ENCODE measurements at regions not wholly inside any gene's neighbourhood (a gene's known extent, or its start where the extent isn't known, plus 50 kb on each side); places are given as distances from the start of the nearest gene placed in this dataset.

DNA sequence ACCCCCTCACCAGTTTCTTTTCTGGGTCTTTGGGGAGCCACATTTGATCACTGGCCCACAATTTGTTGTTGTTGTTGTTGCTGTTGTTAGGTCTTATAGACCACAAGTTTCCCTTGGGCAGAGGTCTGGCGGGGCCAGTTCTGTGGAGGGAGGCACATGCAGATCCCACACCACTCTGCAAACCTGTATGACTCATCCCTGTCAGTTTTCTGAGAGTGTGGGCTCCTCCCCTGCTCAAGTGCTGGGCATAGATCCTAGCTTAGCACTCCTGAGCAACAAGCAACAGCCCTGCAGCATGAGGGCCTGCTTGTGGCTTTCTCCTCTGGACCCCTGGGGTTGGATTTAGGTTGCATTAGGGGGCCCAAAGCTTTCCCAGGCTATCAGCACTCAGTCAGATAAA is 411.1 kb upstream of the HTR1E start:
- Histone ChIP-seq H3K27ac (no peak overlapping the region), H3K4me1 (ENCODE audit: low read depth, poor library complexity, severe bottlenecking) (no peaks in the 10 kb centered on the region), H2AFZ (ENCODE audit: low read depth) (no peak overlapping the region), H3K36me3 (ENCODE audit: insufficient read depth) (no peaks in the 10 kb centered on the region), H3K4me3 (IDR thresholded peaks at IDR 0.05; ENCODE audit: insufficient read depth, low read depth, low read length) (no peak overlapping the region), H3K9ac (no peak overlapping the region), H4K20me1 (ENCODE audit: insufficient read depth) (no peaks in the 10 kb centered on the region), H3K4me2 (no peak overlapping the region), H3K27me3 (ENCODE audit: insufficient read depth, low read depth) (no peaks in the 10 kb centered on the region), H3K79me2 (ENCODE audit: insufficient read depth, low read depth) (no peaks in the 10 kb centered on the region)
- no peak for TF ChIP-seq CTCF (conservative IDR thresholded peaks at IDR 0.05; ENCODE audit: low read depth, low read length)

DNA sequence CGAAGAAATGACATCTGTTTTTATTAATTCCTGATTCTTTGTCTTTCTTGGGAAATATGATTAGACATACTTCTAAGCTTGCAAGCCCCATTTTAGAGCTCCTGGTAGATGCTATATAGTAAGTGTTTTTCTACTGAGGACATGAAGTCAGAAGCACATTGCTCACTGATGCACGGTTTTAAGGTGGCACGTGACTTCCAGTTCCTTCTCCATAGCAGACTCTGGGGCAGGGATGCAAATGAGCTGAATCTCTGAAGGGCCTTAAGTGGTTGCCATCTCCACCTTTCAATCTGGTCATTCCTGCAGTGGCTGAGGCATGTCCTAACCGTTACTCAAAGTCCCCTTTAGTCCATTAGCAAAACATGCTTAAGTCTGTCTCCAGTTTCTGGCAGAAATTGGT is 421.2 kb upstream of the HTR1E start:
- H3K27ac ChIP-seq = no peak overlapping the region
- no peaks in the 10 kb centered on the region for H3K27me3 ChIP-seq (ENCODE audit: insufficient read depth, low read depth)
- H3K9ac ChIP-seq = no peak overlapping the region
- no peak overlapping the region for H2AFZ ChIP-seq (ENCODE audit: low read depth)
- H3K79me2 ChIP-seq (ENCODE audit: insufficient read depth, low read depth) = no peaks in the 10 kb centered on the region
- H3K4me1 ChIP-seq (ENCODE audit: low read depth, poor library complexity, severe bottlenecking) = no peaks in the 10 kb centered on the region
- no peak overlapping the region for H3K4me3 ChIP-seq (IDR thresholded peaks at IDR 0.05; ENCODE audit: insufficient read depth, low read depth, low read length)
- H4K20me1 ChIP-seq (ENCODE audit: insufficient read depth) = no peaks in the 10 kb centered on the region
- H3K36me3 ChIP-seq (ENCODE audit: insufficient read depth) = no peaks in the 10 kb centered on the region
- TF ChIP-seq CTCF (conservative IDR thresholded peaks at IDR 0.05; ENCODE audit: low read depth, low read length) = no peak
- no peak overlapping the region for H3K4me2 ChIP-seq

GRCh38 chr6:86511962-86512361 is 425.4 kb upstream of the HTR1E start:
- H3K4me2 ChIP-seq = no peak overlapping the region
- H3K79me2 ChIP-seq (ENCODE audit: insufficient read depth, low read depth) = no peaks in the 10 kb centered on the region
- H3K4me1 ChIP-seq (ENCODE audit: low read depth, poor library complexity, severe bottlenecking) = no peaks in the 10 kb centered on the region
- no peak for TF ChIP-seq CTCF (conservative IDR thresholded peaks at IDR 0.05; ENCODE audit: low read depth, low read length)
- H3K27me3 ChIP-seq (ENCODE audit: insufficient read depth, low read depth) = no peaks in the 10 kb centered on the region
- no peaks in the 10 kb centered on the region for H4K20me1 ChIP-seq (ENCODE audit: insufficient read depth)
- no peak overlapping the region for H3K27ac ChIP-seq
- H2AFZ ChIP-seq (ENCODE audit: low read depth) = no peak overlapping the region
- H3K36me3 ChIP-seq (ENCODE audit: insufficient read depth) = no peaks in the 10 kb centered on the region
- H3K4me3 ChIP-seq (IDR thresholded peaks at IDR 0.05; ENCODE audit: insufficient read depth, low read depth, low read length) = no peak overlapping the region
- H3K9ac ChIP-seq = no peak overlapping the region

GRCh38 chr6:86508230-86508629 is 429.1 kb upstream of the HTR1E start:
- no peak overlapping the region for H3K4me2 ChIP-seq
- no peak overlapping the region for H2AFZ ChIP-seq (ENCODE audit: low read depth)
- H3K36me3 ChIP-seq (ENCODE audit: insufficient read depth) = no peaks in the 10 kb centered on the region
- no peaks in the 10 kb centered on the region for H3K79me2 ChIP-seq (ENCODE audit: insufficient read depth, low read depth)
- no peaks in the 10 kb centered on the region for H4K20me1 ChIP-seq (ENCODE audit: insufficient read depth)
- H3K27me3 ChIP-seq (ENCODE audit: insufficient read depth, low read depth) = no peaks in the 10 kb centered on the region
- no peak overlapping the region for H3K9ac ChIP-seq
- no peak overlapping the region for H3K27ac ChIP-seq
- no peak for TF ChIP-seq CTCF (conservative IDR thresholded peaks at IDR 0.05; ENCODE audit: low read depth, low read length)
- H3K4me1 ChIP-seq (ENCODE audit: low read depth, poor library complexity, severe bottlenecking) = no peaks in the 10 kb centered on the region
- no peak overlapping the region for H3K4me3 ChIP-seq (IDR thresholded peaks at IDR 0.05; ENCODE audit: insufficient read depth, low read depth, low read length)

DNA sequence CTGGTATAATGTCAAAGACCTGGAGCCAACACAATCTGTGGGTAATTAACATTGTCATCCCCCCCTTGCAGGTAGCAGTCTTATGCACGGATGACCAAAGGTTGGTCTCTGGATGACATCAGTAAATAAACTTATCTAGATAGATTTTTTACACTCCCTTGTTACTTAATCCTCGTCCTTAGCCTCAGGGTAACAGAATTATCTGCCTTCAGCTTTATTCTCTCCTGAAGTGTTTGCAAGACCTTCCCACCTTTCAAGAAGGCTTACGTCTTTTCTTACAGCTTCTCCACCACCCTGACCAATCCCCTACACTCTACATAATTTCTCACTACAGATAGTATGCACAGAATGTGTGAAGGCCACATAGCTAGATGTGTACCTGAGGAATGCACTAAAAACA is 434.8 kb upstream of the HTR1E start:
- Histone ChIP-seq H3K4me3 (IDR thresholded peaks at IDR 0.05; ENCODE audit: insufficient read depth, low read depth, low read length) (no peak overlapping the region), H3K27me3 (ENCODE audit: insufficient read depth, low read depth) (no peaks in the 10 kb centered on the region), H3K36me3 (ENCODE audit: insufficient read depth) (no peaks in the 10 kb centered on the region), H4K20me1 (ENCODE audit: insufficient read depth) (no peaks in the 10 kb centered on the region), H3K4me2 (no peak overlapping the region), H3K27ac (no peak overlapping the region), H3K4me1 (ENCODE audit: low read depth, poor library complexity, severe bottlenecking) (no peaks in the 10 kb centered on the region), H3K9ac (no peak overlapping the region), H2AFZ (ENCODE audit: low read depth) (no peak overlapping the region), H3K79me2 (ENCODE audit: insufficient read depth, low read depth) (no peaks in the 10 kb centered on the region)
- no peak for TF ChIP-seq CTCF (conservative IDR thresholded peaks at IDR 0.05; ENCODE audit: low read depth, low read length)

Data from KMS-11 (cell line).